ENCODE measurements at regions not wholly inside any gene's neighbourhood (a gene's known extent, or its start where the extent isn't known, plus 50 kb on each side); places are given as distances from the start of the nearest gene placed in this dataset.
"Not testable (repeated sequence)": the region's sequence is repeated elsewhere in the genome, so short reads cannot be mapped to it uniquely, and the experiment has no call there.

DNA sequence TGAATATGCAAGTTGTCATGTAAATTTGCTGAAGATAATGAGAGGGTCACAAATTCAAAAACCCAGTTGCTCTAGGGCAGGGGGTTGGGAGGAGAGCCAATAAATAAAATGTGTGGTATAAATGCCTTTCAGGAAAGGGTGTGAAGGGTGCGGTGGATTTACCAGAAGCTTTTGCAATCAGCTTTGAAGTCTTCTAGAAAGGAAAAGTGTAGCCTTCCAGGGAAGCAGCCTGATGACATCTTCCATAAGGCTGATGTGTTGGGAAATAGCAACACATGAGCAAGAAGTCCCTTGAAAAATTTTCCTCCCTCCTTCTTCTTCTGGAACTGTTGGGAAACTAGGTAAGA lies 85.6 kb upstream of the POTEC start:
- TF ChIP-seq, protein P1, sequence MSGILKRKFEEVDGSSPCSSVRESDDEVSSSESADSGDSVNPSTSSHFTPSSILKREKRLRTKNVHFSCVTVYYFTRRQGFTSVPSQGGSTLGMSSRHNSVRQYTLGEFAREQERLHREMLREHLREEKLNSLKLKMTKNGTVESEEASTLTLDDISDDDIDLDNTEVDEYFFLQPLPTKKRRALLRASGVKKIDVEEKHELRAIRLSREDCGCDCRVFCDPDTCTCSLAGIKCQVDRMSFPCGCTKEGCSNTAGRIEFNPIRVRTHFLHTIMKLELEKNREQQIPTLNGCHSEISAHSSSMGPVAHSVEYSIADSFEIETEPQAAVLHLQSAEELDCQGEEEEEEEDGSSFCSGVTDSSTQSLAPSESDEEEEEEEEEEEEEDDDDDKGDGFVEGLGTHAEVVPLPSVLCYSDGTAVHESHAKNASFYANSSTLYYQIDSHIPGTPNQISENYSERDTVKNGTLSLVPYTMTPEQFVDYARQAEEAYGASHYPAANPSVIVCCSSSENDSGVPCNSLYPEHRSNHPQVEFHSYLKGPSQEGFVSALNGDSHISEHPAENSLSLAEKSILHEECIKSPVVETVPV (CRISPR knock-in tag; IDR thresholded peaks at IDR 0.05) = not testable (repeated sequence)
- not testable (repeated sequence) for TF ChIP-seq ZNF8 (CRISPR knock-in tag; IDR thresholded peaks at IDR 0.05); PPARA (CRISPR knock-in tag; IDR thresholded peaks at IDR 0.05; ENCODE audit: borderline replicate concordance)
- TF ChIP-seq, protein P2, sequence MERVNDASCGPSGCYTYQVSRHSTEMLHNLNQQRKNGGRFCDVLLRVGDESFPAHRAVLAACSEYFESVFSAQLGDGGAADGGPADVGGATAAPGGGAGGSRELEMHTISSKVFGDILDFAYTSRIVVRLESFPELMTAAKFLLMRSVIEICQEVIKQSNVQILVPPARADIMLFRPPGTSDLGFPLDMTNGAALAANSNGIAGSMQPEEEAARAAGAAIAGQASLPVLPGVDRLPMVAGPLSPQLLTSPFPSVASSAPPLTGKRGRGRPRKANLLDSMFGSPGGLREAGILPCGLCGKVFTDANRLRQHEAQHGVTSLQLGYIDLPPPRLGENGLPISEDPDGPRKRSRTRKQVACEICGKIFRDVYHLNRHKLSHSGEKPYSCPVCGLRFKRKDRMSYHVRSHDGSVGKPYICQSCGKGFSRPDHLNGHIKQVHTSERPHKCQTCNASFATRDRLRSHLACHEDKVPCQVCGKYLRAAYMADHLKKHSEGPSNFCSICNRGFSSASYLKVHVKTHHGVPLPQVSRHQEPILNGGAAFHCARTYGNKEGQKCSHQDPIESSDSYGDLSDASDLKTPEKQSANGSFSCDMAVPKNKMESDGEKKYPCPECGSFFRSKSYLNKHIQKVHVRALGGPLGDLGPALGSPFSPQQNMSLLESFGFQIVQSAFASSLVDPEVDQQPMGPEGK (CRISPR knock-in tag; IDR thresholded peaks at IDR 0.05; ENCODE audit: borderline replicate concordance) = not testable (repeated sequence)

Measured in SK-N-SH treated with all-trans-retinoic acid at 6 μM for 48 hours (cell line).